Activated naive CD4-positive, alpha-beta T cell treated with anti-CD3 and anti-CD28 coated beads, Interleukin-2, amount 50 U/mL, for 16 hours (primary cell): ENCODE measurements at regions not wholly inside any gene's neighbourhood (a gene's known extent, or its start where the extent isn't known, plus 50 kb on each side); places are given as distances from the start of the nearest gene placed in this dataset.
"Not testable (repeated sequence)": the region's sequence is repeated elsewhere in the genome, so short reads cannot be mapped to it uniquely, and the experiment has no call there.

Experiments
- DNase-seq: peaks from one replicate; pipeline ENCODE4 v3.0.0-alpha.2; 2020

DNA sequence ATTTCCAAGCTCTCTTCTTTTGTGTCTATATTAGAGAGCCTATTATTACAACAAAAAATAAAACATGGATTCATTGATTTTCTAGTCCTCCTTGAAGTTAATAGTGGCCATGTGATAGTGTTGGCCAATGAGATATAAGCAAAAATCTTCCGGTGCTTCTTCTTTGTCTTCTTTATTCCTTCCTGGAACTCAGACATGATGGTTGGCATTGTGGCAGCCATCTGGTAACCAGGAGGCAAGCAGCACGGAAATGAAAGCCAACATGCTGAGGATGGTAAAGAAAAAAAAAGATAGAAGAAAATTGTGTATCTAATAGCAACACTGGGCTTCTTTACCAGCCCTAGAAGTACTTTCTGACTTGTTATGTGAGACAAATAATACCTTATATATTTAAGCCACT, 50.8 kb upstream of the SEL1L start:
- DNase-seq = no peak

DNA sequence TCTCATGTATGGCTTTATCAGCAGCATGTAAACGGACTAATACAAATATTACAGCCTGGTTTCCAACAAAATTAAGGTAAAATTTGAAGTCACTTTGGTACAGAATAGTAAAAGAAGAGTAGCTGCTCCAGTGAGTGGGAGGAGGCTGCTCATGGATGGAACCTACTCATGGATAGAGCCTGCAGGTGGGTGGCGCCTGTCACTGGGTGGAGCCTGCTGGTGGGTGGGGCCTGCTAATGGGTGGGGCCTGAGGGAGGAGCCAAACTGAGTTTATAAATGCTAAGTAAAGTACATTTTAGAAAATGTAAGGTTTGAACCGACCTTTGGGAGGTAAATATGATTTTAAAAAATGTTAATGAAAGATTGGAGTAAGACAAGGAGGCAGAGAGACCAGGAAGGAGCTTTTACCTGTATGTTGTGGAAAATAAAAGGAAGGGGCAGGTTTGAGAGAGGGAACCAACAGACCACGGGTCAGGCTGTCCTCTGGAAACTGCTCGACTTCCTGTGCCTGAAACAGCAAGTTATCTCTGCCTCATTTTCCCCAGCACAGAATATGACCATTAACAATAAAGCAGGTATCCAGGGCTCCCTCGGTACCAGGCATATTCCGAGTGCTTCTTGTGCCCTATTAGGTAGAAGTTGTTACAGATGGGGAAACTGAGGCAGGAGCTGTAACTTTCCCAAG, 55.9 kb upstream of the SEL1L start:
- DNase-seq = no peak

DNA sequence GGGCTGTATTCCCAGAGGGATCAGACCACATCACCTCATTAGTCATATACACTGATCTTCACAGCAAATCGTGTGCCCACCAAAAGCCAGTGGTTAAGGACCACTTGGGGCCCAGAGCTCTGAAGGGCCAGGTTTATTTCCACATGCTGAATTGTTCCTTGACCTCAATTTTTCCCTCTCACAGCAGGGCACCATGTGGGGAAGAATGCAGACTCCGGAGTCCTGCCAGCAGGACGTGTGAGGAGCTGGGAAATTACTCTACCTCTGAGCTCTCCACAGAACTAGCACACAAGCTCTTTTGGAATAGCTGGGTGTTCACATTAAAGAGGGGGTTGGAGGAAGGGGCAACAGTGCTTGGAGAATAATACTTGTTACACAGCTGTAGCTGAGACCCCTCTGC, 57.6 kb upstream of the SEL1L start:
- no peak for DNase-seq

DNA sequence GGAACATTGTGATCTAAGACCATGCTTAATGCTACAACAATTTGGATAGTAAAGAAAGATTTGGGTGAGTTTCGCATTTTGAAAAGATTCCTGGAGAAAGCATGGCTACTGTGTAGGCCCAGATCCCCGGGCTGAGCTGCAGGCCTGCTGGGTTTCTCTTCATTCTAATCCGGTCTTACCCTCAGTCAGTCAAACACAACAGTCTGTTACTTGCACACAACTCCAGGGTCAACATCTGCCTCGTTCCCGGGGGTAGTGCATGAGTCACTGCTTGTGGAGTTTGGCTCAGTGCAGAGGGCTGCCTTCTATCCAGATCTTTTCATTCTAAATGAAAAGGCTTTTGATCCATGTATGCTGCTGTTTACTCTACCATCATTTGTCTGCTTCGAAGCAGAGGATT, 60.4 kb upstream of the SEL1L start:
- DNase-seq = no peak

DNA sequence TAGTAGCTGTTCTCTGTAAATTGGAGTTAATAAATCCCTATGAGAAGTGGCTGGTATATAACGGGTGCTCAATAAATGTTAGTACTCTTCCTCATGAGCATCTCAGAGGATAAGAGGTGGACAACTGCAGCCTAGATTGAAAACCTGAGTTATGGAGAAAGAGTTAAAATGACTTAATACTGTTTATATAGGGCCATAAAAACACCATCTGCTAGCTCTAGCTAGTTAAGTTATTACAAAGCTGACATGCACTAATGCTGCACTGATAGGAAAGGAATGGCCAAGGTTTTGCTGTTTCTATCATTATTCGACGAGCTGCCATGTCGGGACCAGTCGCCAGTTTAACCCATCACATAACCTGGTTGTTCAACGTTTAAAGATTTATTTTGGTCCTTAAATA, 72.0 kb upstream of the SEL1L start:
- no peak for DNase-seq

DNA sequence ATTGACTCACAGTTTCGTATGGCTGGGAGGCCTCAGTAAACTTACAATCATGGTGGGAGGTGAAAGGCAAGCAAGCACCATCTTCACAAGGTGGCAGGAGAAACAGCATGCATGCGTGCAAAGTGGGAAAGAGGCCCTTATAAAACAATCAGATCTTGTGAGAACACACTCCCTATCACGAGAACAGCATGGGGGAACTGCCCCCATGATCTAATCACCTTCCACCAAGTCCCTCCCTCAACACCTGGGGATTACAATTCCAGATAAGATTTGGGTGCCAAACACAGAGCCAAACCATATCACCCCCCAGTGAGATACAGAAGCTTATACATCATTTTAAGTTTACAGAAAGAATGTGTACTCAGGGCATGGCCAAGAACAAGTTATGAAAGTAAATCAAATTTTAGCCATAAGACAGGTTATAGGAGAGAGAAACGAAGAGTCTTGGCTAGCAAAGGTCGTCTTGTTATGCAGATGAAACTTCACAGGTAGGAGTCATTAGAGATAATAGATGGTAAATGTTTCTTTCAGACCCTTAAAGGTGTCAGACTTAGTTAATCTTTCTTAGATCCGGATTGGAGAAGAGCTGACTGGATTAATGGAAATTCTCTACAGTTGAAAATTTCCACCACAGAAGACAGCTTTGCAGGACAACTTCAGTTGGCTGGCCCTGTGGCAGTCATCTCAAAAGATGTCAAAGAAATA, 79.8 kb upstream of the SEL1L start:
- no peak for DNase-seq

DNA sequence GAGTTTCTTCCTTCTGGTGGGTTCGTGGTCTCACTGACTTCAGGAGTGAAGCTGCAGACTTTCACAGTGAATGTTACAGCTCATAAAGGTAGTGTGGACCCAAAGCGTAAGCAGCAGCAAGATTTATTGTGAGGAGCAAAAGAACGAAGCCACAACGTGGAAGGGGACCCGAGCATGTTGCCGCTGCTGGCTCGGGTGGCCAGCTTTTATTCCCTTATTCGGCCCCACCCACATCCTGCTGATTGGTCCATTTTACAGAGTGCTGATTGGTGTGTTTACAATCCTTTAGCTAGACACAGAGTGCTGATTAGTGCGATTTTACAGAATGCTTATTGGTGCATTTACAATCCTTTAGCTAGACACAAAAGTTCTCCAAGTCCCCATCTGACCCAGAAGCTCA, 80.6 kb upstream of the SEL1L start:
- DNase-seq = not testable (repeated sequence)

DNA sequence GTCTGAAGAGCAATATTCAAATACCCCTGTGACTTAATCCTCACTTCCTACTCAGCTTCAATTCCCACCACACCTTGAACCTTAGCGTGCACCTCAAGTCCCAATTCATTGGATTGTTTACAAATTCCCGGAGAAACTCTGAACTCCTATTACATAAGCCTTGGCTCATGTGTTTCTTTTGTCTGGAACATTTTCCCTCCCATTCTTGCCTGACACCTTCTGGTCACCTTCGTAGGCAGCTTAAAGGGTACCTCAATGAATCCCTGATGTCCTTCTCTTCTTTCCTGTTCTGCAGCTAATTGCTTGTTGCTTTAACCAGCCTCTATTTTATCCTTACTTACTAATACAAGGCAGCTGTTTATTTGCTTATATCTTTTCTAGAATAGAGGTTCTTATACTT, 85.0 kb upstream of the SEL1L start:
- no peak for DNase-seq

DNA sequence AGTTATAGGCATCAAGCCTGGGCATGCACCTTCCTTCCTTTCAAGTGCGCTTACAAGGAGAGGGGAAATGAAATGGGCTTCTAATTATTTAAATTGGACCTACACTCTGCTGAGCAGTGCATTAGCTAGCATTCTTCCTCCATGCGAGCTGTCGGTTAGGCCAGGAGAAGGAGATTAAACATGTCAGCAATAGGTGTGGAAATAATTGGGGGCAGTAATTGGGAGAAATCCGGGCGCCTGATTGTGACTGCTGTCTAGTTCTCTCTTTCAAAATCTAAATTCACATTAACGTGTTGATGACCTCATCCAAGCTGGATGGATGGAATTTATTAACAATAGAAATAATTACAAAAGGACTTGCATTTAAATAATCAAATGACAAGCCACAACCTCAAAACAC, 86.2 kb upstream of the SEL1L start:
- DNase-seq = no peak

DNA sequence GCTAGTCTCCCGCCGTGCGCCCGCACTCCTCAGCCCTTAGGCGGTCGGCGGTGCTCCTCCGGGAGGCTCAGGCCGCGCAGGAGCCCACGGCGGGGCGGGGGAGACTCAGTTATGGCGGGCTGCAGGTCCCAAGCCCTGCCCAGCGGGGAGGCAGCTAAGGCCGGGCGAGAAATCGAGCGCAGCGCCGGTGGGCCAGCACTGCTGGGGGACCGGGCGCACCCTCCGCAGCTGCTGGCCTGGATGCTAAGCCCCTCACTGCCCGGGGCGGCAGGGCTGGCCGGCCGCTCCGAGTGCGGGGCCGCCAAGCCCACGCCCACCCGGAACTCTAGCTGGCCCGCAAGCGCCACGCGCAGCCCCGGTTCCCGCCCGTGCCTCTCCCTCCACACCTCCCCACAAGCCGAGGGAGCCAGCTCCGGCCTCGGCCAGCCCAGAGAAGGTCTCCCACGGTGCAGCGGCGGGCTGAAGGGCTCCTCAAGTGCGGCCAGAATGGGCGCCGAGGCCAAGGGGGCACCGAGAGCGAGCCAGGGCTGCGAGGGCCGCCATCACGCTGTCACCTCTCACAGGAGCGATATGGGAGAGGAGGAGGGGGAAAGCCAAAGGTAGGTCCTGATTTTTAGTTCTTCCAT, 90.2 kb upstream of the SEL1L start:
- not testable (repeated sequence) for DNase-seq

DNA sequence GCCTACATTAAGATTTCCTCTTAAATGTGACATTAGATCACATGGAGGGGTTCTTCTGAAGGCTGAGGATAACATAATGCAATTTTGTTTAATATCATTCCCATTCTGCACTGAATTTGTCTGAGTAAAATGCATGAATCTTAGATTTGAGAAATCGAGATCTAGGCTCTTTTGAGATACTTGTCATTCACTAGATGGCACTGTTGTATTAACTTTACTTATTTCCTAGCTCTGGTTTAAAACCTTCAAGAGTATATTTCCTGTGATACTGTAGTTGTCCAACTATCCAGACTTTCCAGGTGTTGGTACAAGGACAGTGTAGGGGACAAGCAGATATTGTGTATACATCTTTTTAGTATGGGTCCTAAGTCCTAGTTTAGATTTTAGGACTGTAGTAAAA, 91.7 kb upstream of the SEL1L start:
- no peak for DNase-seq

DNA sequence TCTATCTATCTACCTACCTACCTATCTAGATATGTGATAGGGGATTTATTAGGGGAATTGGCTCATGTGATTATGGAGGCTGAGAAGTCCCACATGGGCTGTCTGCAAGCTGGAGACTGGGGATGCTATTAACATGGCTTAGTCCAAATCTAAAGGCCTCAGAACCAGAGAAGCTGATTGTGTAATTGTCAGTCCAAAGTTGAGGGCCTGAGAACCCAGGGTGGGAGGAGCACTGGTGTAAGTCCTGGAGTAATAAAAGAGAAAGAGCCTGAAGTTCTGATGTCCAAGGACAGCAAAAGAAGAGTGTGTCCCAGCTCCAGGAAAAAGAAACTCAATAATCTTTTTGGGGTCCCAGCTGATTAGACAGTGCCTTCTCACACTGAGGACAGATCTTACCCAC, 98.5 kb upstream of the SEL1L start:
- DNase-seq = no peak

DNA sequence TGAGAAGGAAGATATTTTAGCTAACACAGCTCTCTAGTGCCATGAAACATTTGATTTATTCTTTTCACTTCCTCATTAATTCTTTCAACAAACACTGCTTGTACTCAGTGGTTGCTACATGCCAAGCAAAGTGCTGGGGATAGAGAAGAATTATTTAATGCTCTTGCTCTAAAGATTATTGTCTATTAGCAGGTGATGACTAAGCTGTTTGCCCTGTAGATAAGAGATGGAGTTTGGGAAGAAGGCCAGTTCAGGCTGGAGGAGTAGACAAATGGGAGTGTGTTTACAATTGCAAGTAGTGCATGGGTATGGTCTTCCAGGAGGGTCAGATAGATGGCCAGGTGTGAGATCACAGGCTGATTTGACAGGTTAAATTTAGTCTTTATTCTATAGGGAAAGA, 99.8 kb upstream of the SEL1L start:
- DNase-seq = no peak

DNA sequence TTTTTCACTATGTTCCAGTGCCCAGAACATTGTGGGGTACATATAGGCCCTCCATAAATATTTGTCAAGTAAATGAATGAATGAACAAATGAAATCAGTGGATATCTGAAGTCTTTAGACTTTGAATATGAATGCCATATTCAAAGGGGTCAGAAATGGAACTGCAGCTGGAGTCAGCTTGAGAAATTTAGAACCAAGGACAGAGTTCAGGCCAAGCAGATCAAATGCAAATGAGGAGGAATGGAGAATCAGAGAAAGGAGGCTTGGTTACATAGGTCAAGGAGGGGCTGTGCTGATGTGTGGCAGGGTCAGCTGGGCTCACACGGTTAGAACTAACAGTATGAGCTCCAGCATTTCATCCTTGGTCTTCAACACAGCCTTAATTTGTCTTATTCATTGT, 104.0 kb upstream of the SEL1L start:
- DNase-seq = no peak

DNA sequence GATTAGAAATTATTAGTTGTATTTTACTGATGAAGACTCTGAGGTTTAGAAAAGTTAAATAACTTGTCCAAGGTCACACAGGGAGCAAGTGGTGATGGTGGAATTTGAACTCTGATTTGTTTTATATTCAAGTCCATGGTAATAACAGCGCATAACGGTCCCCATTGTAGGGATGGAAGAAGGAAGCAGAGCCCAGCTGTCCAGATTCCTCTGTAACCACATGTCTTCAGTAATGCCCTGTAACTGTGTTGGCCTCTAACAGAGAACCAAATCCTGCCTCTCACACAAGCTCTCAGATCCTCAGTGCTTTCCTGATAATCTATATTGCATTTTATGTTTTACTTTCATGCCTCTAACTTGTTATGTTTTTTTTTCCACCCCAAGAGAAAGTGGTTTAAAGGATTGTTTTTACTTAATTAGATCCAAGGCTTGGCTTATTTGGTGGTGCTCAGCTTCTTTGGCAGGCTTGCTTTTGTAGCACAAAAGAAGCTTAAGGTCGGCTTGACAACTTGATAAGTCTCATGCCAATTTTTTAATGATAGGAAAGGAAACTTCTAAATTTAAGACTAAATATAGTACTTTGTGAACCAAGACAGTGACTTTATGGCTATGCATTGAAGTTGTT, 105.1 kb upstream of the SEL1L start:
- DNase-seq = no peak

DNA sequence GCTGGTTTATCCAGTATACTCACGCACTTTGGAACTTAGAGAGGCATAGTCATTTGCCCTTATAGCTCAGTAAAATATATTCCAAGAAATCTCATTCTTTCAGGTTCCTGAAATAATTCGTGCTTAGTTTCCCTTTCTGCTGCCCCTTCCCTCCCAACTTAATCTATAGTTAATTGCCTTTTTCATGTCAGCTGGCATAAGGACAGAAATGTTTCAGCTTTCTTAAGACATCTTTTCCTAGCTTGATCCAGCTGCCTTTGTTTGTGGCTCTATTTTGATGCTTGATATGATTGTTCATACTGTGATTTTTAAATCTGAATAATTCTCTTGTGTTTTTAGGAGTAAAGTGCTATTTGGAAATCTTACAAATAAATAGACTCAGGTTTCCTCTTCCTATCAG, 120.0 kb upstream of the SEL1L start:
- DNase-seq = no peak

DNA sequence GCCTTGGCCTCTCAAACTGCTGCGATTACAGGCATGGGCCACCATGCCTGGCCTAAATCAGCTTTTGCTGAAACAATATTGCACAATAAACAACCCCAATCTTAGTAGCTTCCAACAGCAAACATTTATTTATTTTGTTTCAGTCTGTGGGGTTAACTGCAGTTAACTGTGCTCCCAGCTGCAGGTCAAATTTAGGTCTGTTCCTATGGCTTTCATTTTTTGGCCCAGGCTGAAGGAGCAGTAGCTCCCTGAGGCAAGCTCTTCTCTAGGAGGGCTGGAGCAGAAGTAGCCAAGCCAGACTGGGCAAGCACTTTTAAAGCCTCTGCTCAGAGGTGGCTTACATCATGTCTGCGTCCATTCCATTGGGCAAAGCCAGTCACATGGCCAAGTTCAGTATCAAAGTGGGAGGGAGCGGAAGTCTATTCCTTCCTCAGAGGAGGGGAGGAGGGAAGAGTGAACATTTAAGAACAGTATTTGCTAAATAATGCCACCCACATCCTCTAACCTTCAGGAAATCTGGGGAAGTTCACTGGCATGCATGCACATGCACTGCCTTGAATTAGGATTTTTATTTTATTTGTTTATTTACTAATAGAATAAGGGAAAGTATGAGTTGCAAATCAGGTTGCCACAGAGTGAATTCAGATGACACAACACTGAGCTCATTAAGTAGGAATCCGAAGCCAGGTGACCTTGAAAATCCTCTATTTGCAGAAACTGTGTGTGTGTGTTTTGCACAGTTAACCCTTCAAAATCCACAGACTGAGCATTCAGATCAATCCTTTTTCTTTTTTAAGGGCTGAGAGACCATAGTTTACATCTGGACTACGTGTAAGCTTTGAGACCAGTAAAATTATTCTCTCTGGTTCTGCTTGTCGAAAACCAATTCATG, 122.0 kb upstream of the SEL1L start:
- DNase-seq = no peak

DNA sequence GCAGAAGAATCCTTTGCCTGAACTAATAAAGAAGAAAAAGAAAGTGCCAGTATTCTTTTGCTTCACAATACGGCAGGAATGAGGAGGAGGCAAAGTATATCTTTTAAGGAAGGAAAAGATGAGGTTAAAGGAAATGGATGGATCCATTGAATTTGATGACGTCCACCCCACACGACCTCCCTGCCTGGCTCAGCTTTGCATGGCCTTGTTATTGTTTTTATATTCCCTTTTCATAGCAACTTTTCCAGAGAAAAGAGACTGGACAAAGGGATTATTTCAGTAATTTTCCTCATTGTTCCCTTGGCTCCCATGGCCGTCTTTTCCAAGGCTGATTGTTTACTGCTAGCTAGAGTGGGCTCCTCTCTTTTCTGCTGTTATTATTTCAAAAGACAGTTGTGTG, 123.2 kb upstream of the SEL1L start:
- no peak for DNase-seq

DNA sequence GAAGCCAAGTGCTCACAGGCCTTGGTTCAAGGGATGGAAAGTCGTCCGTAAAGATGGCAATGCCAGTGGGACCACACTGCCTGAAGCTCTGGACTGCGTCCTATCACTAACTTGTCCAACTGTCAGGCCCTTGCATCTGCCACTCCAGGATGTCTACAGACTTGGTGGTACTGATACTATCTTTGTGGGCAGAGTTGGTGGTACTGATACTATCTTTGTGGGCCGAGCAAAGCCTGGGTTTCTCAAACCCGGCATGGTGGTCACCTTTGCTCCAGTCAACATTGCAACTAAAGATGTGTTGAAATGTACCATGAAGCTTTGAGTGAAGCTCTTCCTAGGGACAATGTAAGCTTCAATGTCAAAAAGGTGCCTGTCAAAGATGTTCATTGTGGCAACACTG, 128.4 kb upstream of the SEL1L start:
- DNase-seq = no peak

DNA sequence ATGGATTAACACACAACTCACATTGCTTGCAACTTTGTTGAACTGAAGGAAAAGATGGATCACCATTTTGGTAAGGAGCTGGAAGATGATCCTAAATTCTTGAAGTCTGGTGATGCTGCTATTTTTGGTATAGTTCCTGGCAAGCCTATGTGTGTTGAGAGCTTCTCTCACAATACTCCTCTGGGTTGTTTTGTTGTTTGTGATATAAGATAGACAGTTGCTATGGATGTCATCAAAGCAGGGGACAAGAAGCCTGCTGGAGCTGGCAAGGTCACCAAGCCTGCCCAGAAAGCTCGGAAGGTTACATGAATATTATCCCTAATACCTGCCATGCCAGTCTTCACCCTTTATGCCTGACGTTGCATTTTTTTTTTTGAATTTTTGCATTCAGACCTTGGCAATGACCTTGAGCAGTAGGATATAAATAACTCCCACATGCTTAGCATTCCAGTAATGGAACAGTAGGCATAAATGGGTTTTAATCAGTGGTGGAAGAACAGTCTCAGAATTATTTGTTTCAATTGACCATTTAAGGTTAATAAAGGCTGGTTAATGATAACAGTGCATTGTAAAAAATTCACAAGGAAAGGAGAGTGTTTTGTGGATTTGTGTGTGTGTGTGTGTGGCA, 129.0 kb upstream of the SEL1L start:
- no peak for DNase-seq

DNA sequence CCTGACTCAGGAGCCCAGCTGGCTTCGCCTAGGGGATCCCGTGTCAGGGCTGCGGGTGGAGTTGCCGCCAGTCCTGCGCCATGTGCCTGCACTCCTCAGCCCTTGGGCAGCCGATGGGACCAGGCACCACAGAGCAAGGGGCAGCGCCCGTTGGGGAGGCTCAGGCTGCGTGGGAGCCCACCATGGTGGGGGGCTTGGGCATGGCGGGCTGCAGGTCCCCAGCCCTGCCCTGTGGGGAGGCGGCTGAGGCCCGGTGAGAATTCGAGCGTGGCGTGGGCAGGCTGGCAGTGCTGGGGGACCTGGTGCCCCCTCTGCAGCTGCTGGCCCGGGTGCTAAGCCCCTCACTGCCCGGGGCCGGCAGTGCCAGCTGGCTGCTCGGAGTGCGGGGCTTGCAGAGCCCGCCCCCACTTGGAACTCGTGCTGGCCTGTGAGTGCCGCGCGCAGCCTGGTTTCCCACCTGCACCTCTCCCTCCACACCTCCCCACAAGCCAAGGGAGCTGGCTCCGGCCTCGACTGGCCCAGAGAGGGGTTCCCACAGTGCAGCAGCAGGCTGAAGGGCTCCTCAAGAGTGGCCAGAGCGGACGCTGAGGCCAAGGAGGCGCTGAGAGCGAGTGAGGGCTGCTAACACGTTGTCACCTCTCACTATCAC, 135.1 kb upstream of the SEL1L start:
- DNase-seq = no peak

DNA sequence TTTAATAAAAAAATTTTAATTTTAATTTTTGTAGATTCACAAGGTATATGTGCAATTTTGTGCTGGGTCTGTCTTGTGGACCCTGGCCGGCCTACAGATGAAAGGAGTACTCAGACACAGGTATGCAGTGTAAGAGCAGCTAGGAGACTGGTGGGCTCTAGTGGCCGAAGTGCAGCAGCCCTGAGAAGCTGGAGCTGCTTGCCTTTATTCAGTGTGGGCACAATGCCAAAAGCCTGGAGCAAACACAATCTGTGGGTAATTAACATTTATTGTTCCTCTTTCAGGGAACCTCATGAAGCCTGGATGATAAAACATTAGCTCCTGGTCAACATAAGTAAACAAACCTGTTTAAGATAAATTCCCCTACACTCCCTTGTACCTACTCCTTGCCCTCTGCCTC, 135.7 kb upstream of the SEL1L start:
- no peak for DNase-seq
